ENCODE measurements at regions not wholly inside any gene's neighbourhood (a gene's known extent, or its start where the extent isn't known, plus 50 kb on each side); places are given as distances from the start of the nearest gene placed in this dataset.
A peak's percentile ranks its signal among the peaks of the same experiment; 100 is the strongest.

DNA sequence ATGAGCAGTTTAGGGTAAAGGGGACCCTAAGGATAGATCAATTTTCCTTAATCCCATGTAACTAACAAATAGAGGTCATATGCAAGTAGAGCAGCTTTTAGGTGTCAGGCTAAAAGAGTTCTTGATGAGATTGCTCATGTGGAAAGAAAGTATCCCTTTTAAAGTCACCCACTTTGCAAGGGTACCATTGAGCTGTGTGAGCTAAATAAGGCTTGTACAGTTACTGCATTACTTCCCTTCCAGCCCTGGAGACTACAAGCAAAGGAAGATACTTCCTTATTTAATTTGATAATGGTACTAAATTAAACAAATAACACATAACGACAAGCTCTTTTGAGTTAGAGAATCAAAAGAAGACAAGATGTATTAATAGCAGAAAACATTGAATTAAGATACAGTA, 191.7 kb downstream of the TMX1 start:
- H3K4me3 ChIP-seq = no peak overlapping the region
- H3K27me3 ChIP-seq = no peaks in the 10 kb centered on the region
- H3K36me3 ChIP-seq = no peaks in the 10 kb centered on the region
- DNase-seq (ENCODE audit: extremely low spot score) = no peak
- H3K4me1 ChIP-seq = peaks cover 0 to 3% (median 0%) of the 10 kb centered on the region in 4 donors
- 81% methylated on average over 1 of the region's 1 CpG for WGBS
- intact Hi-C loops (cut with DNase I) = no loop called here
- TF ChIP-seq, protein P1, sequence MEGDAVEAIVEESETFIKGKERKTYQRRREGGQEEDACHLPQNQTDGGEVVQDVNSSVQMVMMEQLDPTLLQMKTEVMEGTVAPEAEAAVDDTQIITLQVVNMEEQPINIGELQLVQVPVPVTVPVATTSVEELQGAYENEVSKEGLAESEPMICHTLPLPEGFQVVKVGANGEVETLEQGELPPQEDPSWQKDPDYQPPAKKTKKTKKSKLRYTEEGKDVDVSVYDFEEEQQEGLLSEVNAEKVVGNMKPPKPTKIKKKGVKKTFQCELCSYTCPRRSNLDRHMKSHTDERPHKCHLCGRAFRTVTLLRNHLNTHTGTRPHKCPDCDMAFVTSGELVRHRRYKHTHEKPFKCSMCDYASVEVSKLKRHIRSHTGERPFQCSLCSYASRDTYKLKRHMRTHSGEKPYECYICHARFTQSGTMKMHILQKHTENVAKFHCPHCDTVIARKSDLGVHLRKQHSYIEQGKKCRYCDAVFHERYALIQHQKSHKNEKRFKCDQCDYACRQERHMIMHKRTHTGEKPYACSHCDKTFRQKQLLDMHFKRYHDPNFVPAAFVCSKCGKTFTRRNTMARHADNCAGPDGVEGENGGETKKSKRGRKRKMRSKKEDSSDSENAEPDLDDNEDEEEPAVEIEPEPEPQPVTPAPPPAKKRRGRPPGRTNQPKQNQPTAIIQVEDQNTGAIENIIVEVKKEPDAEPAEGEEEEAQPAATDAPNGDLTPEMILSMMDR (IDR thresholded peaks at IDR 0.05) = no peak
- no peak for TF ChIP-seq EP300 (IDR thresholded peaks at IDR 0.05)
- no peak overlapping the region for H3K27ac ChIP-seq (replicated peaks in 1 of 4)
- H3K9me3 ChIP-seq = no peaks in the 10 kb centered on the region

DNA sequence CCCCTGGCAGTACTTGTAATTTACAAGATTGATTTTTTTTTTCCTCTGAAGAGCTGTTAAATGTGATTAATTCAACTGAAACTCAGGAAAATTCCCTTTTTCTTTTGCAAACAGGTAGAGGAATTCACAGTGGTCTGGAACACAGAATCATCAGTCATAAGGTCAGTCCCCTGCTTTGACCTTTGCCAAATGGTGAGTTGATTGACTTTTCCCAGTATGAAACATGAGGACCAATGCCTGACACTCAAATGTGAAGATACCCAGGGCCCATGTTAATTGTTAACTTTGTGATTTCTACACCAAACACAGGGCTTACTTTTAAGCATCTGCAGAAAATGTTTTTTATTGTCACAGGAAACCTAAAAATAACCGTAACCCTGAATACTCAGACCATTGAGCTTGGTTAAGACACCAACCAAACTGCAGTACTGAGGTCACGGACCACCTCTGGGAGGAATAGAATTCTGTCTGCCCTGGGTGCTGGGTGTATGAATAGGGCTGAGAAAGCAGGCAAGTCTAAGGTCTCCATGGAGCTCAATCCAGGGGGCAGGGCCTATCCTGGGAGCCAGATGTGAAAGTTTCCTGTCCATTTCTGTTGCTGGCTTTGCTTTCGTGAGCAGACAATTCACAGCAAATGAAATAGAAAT, 192.4 kb downstream of the TMX1 start:
- H3K27ac ChIP-seq (replicated peaks in 1 of 4) = no peak overlapping the region
- WGBS = 94% methylated on average over 3 of the region's 3 CpGs

DNA sequence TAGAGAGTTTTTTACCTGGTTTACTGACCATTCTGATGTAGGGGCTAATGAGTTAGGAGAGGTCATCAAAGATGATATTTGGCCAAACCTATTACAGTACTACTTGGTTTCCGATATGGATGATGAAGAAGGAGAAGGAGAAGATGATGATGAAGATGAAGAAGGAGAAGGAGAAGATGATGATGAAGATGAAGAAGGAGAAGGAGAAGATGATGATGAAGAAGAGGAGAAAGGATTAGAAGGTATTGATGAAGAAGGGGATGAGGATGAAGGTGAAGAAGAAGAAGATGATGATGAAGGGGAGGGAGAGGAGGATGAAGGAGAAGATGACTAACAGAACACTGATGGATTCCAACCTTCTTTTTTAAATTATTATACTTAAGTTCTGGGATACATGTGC, 196.6 kb downstream of the TMX1 start:
- Histone ChIP-seq H3K4me1 (no peaks in the 10 kb centered on the region), H3K4me3 (no peak overlapping the region), H3K9me3 (no peaks in the 10 kb centered on the region), H3K27me3 (no peaks in the 10 kb centered on the region), H3K27ac (replicated peaks in 1 of 4) (no peak overlapping the region), H3K36me3 (no peaks in the 10 kb centered on the region)
- TF ChIP-seq EP300 (IDR thresholded peaks at IDR 0.05) (no peak), POLR2A (IDR thresholded peaks at IDR 0.05; ENCODE audit: low read depth) (no peak)
- intact Hi-C loops (cut with DNase I) = no loop called here
- DNase-seq (ENCODE audit: extremely low spot score) = no peak
- WGBS = 97% methylated on average over 1 of the region's 1 CpG

More for the DNA sequence above, 192.4 kb downstream of the TMX1 start:
- H3K36me3 ChIP-seq = no peaks in the 10 kb centered on the region
- no peak overlapping the region for H3K4me3 ChIP-seq
- peaks cover 0 to 3% (median 0%) of the 10 kb centered on the region in 4 donors for H3K4me1 ChIP-seq
- H3K27me3 ChIP-seq = no peaks in the 10 kb centered on the region
- no peaks in the 10 kb centered on the region for H3K9me3 ChIP-seq
- TF ChIP-seq EP300 (IDR thresholded peaks at IDR 0.05) (no peak), POLR2AphosphoS5 (IDR thresholded peaks at IDR 0.05) (no peak), POLR2A (IDR thresholded peaks at IDR 0.05; ENCODE audit: low read depth) (no peak)
- TF ChIP-seq, protein P1 (IDR thresholded peaks at IDR 0.05) = no peak
- peak; percentile 47 for DNase-seq (ENCODE audit: extremely low spot score)
- intact Hi-C loops (cut with DNase I) = no loop called here

DNA sequence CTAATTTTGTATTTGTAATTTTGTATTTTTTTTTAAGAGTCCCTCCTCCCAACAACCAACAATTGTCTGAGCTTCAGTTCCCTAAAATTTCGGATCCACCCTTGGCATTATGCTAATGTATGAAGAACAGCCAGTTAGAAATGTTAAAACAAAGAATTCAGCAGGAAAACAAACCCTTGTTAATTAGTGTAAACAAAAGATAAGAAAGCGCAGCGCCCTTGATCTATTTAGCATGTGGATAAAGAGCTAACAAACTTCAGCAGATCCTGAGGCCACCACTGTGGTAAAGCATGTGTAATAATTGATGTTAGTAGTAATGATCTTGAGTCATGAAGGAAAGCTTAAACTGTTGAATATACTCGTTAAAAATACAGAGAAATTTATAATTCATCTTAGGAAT, 199.8 kb downstream of the TMX1 start:
- DNase-seq (ENCODE audit: extremely low spot score) = peak; percentile 14
- intact Hi-C loops (cut with DNase I) = no loop called here
- no peaks in the 10 kb centered on the region for H3K9me3 ChIP-seq

DNA sequence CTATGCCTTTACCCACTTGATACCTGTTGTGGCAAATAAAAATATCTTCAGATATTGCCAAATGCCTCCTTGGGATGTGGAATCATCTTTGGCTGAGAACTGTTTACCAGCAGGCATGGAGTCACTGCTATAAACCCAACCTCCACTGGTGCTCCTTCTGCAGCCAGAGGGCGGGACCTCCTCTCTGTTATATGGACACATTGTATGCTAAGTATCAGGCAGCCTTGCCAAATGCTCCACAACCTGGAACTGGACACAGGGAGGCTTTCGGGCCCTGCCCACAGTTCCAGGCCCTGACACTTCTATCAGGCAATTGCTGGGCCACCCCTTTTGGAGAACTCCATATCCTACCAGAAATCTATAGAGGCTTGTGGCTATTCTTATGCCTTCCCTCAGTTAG, 201.0 kb downstream of the TMX1 start:
- H3K9me3 ChIP-seq = no peaks in the 10 kb centered on the region
- H3K27ac ChIP-seq (replicated peaks in 1 of 4) = no peak overlapping the region
- intact Hi-C loops (cut with DNase I) = no loop called here
- TF ChIP-seq EP300 (IDR thresholded peaks at IDR 0.05) = no peak
- no peak for TF ChIP-seq POLR2AphosphoS5 (IDR thresholded peaks at IDR 0.05)
- TF ChIP-seq, protein P1 (IDR thresholded peaks at IDR 0.05) = no peak
- TF ChIP-seq POLR2A (IDR thresholded peaks at IDR 0.05; ENCODE audit: low read depth) = no peak
- no peaks in the 10 kb centered on the region for H3K27me3 ChIP-seq
- H3K36me3 ChIP-seq = no peaks in the 10 kb centered on the region
- H3K4me1 ChIP-seq = peaks cover 0 to 17% (median 16%) of the 10 kb centered on the region in 4 donors
- 100% methylated on average over 2 of the region's 2 CpGs for WGBS
- DNase-seq (ENCODE audit: extremely low spot score) = peak; percentile 72
- H3K4me3 ChIP-seq = no peak overlapping the region

More for the DNA sequence above, 199.8 kb downstream of the TMX1 start:
- no peak overlapping the region for H3K27ac ChIP-seq (replicated peaks in 1 of 4)
- H3K4me3 ChIP-seq = no peak overlapping the region
- H3K36me3 ChIP-seq = no peaks in the 10 kb centered on the region
- WGBS = 67% methylated on average over 4 of the region's 4 CpGs
- TF ChIP-seq EP300 (IDR thresholded peaks at IDR 0.05) (no peak), POLR2AphosphoS5 (IDR thresholded peaks at IDR 0.05) (no peak), POLR2A (IDR thresholded peaks at IDR 0.05; ENCODE audit: low read depth) (no peak)
- TF ChIP-seq, protein P1 (IDR thresholded peaks at IDR 0.05) = no peak
- H3K4me1 ChIP-seq = peaks cover 0 to 17% (median 16%) of the 10 kb centered on the region in 4 donors
- no peaks in the 10 kb centered on the region for H3K27me3 ChIP-seq

Measured in esophagus muscularis mucosa (tissue), 4 donors.